Skin of body (tissue), 1 donor: ENCODE measurements at regions not wholly inside any gene's neighbourhood (a gene's known extent, or its start where the extent isn't known, plus 50 kb on each side); places are given as distances from the start of the nearest gene placed in this dataset.
"Not testable (repeated sequence)": the region's sequence is repeated elsewhere in the genome, so short reads cannot be mapped to it uniquely, and the experiment has no call there.

Experiments
- DNase-seq: peaks from one replicate; lab custom pipeline; 2025; lab: John Stamatoyannopoulos, UW

DNA sequence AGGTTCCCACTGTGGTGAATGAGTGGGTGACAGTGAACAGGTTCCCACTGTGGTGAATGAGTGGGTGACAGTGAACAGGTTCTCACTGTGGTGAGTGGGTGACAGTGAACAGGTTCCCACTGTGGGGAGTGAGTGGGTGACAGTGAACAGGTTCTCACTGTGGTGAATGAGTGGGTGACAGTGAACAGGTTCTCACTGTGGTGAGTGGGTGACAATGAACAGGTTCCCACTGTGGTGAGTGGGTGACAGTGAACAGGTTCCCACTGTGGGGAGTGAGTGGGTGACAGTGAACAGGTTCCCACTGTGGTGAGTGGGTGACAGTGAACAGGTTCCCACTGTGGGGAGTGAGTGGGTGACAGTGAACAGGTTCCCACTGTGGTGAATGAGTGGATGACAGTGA is 637.6 kb downstream of the UQCRFS1 start:
- DNase-seq, result not testable (repeated sequence)

DNA sequence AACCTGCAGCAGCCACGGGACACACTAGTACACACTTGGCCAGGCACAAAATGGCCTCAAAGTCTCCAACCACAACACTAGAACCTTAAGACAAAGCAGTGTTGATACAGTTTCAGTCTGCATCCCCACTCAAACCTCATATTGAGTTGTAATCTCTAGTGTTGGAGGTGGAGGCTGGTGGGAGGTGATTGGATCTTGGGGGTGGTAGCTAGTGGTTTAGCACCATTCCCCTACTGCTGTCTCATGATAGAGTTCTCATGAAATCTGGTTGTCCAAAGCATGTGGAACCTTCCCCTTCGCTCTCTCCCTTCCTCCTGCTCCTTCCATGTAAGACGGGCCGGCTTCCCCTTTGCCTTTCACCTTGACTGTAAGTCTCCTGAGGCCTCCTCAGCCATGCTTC is 638.7 kb downstream of the UQCRFS1 start:
- no peak for DNase-seq

DNA sequence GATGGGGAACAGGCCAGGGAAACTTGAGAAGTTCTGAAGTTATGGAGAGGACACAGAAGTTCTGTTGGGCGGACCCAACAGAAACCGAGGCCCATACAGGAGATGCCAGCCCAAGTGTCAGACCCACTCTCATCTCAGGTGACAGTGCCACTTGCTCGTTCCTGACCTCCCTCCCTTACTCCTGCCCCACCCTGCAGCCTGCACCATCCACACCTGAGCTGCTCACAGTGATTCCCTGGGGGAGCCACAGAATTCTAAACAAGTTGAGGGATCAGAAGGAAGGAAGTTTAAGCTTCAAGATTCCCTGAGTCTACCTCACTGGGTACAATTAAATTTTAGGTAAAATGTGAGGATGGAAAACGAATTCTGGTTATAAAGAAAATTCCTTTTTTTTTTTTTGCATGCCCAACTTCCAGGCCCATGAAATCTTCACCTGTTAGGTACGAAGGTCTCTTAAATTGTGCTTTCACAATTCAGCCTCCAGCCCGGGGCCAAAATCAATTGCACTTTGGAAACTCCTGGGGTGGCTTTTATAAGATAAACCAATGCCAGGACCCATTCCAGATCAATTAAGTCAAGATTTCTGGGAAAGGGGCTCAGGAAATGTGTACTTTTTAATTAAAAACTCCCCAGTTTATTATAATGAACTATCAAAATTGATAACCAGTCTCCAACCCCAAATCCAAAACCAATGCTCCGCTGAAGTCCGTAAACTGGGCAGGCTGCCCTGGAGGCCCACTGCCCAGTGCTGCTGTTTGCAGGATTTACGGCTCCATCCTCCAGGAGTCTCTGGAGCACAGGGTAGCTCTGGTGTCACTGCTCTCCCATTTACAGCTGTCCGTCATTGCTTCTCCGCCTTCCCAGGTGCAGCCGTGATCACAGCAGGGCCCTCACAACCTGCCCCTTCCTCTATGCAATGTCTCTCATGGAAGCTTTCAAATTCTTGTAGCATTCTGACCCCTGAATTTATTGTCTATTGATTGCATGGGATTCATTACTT is 643.5 kb downstream of the UQCRFS1 start:
- DNase-seq, result no peak

DNA sequence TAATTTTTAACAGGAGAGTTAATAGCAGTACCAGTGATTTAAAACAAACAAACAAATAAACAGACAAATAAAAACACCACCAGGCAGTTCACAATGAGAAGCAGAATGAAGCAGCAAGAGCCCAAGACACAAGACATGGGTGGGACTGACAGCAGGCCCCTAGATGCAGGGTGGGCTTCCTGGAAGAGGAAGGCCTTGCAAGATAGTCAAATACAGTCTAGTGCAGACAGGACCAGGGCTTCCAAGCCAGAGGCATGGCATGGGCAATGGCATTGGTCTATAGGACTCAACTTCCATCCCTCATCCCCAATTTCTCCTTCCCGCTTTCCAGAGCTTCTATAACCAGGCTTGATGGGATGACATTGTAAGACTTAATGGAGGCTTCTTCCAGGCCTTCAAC is 645.1 kb downstream of the UQCRFS1 start:
- no peak for DNase-seq

DNA sequence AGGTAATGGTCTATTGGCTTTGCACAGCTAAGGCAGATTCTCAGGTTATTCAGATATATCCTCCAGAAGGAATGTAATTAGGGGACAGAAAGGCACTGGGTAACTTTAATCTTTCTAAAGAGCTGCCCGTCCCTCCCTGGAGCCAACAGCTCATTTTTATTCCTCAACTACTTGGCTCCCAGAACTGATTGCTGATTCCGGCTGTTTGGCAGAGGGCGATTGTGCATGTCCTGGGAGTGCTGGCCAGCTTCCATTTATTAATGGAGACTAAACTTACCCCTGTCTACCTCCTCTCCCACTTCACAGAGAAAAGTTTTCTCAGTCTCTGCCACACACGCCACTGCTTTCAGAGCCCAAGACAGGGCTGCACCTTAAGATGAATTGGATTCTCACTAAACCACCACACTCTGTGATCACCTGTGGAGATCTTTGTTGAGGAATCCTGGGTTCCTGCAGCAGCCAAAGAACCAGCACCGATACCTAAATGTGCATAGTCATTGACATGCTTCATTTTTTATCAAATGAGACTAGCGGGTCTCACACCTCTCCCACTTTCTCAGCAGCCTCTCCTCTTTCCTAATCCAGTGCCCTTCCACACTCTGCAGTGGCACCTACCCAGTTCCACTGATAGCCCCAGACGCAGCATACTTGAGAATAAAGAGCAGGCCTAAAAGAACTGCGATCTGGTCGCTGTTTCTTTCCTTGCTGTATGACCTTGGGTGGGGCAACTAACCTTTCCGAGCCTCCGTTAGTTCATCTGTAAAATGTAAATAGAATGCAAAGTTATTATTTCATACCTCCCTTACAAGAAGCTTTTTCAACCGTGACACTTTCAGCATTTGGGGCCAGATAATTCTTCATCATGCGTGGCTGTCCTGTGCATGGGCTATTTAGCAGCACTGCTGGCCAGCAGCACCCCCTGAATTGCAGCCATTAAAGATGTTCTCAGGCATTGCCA is 648.7 kb downstream of the UQCRFS1 start:
- no peak for DNase-seq

GRCh38 chr19:28560786-28561185 is 652.2 kb downstream of the UQCRFS1 start:
- no peak for DNase-seq

GRCh38 chr19:28558783-28559182 is 654.2 kb downstream of the UQCRFS1 start:
- no peak for DNase-seq

- DNase-seq, result no peak
Measured at GRCh38 chr19:28556371-28556770, 656.6 kb downstream of the UQCRFS1 start.

GRCh38 chr19:28555317-28555716 is 657.6 kb downstream of the UQCRFS1 start:
- DNase-seq, result no peak

DNA sequence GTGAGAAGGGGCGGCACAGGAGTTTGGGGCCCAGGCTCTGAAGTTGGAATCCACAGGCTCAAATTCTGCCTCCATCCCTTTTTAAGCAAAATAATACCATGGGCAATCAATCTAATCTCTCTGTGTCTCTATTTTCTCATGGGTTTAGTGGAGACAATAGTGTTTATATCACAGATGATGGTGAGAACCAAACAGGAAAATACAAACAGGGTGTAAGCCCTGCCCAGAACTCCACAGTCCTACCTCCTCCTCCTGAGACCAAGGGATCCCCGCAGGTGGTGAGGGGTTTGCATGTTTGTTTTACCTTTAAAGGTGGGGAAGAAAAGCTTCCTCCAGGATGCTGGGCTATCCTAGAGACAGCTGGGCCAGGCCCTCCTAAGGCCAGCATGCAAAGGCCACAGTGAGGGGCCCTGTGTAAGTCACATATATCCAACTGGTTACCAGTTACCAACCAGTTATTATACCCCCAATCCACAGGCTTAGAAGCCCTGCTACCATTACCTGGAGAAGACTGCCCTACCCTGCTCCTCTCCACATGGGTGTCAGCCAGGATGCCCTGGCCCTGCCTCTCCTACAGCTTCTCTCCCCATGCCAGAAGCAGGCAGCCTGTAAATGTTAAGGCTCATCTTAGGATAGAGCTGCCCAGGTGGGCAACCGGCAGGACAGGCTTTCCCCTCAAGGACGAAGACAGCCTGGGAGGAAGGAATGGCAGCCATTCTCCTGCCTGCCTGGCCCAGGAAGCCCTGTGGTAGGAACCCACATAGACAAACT is 658.4 kb downstream of the UQCRFS1 start:
- DNase-seq, result no peak

GRCh38 chr19:28553764-28554163 is 659.2 kb downstream of the UQCRFS1 start:
- DNase-seq, result no peak

DNA sequence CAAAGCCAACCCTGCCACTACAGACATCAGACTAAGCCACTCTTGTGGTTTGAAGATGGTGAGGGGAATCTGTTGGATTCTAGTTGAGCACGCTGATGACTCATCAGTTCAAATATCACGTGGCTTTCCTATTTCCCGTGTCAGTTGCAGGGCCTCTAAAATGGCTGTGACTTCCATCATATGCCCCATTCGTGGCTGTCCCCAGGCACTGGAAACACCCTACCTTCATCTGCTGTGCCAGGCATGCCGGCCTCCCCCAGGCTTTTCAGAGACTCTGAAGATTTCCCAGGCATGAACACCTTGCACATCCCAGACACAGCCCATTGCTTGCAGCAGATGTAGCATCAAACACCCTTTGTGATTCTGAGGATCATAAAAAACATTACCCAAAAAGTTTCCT is 659.9 kb downstream of the UQCRFS1 start:
- DNase-seq, result no peak

- DNase-seq, result no peak
Measured at GRCh38 chr19:28549680-28550277, 663.2 kb downstream of the UQCRFS1 start.

- no peak for DNase-seq
Measured at GRCh38 chr19:28546148-28546685, 666.7 kb downstream of the UQCRFS1 start.

DNA sequence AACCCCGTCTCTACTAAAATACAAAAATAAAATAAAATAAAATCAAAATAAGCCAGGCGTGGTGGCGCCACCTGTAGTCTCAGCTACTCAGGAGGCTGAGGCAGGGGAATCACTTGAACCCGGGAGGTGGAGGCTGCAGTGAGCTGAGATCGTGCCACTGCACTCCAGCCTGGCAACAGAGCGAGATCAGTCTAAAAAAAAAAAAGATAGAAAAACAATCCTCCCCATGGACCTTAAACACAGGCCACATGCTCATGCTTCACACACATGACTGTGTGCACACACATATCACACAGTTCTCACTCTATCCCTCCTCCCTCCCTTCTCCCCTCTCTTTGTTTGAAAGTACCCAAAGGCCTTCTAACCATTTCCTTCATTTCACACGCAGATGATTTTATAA is 667.6 kb downstream of the UQCRFS1 start:
- DNase-seq, result not testable (repeated sequence)

GRCh38 chr19:28544451-28545261 is 668.3 kb downstream of the UQCRFS1 start:
- no peak for DNase-seq

- no peak for DNase-seq
Measured at GRCh38 chr19:28543244-28543776, 669.6 kb downstream of the UQCRFS1 start.

DNA sequence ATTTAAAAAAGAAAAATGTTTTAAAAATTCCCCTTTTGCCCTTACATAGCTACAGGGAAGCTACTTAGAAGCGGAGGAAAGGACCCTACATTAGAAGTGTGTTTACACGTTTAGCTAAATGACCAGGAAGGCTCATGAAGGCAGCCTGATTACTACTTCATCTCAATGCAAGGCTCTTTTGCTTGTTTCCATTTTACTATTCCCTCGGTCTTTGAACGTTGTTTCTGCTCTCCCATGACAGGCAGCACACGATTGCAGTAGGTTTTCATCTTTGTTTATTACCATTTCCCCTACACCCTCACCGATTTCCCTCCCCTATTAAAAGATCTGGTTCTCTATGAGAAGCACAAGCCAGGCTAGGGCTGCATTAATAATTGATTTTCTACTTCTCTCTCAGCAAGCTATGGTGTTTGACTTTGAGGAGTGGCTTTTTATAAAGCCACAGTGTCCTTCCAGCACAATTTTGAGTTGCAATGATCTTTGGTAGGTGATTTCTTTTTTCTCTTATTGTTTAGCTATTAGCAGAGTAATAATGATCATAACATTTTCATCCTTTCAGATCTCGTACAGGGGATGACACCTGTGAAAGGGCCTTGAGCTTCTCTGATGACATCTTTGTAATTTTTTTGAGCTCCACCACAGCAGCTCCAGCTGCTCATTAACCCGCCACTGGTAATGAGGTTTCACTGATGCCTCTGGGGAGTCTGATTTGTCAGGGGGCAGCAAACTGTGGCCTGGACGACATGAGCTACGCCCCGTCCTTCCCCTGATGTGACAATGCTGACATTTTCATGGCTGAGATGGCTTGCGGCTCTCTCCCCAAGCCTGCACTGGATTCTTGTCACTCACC is 670.3 kb downstream of the UQCRFS1 start:
- DNase-seq, result no peak
